PC-3 (cell line): ENCODE measurements at regions not wholly inside any gene's neighbourhood (a gene's known extent, or its start where the extent isn't known, plus 50 kb on each side); places are given as distances from the start of the nearest gene placed in this dataset.

Experiments
- ATAC-seq: fragments of 200-7000 bp; cut with Tn5 transposase; 2 replicates; pipeline ENCODE4 v1.9.1; 2020; ENCODE audit warnings: mild to moderate bottlenecking, moderate library complexity
- BruUV-seq: library from RNA; stranded (reverse); fragments of 400-500 nt; replicated peaks from 2 replicates; lab custom pipeline; 2021; lab: Mats Ljungman, UMichigan
- CTCF ChIA-PET: fragments of 300-600 bp; sonication (Branson Sonifier 250); formaldehyde crosslinking; loops from one replicate; lab custom pipeline; 2022; ENCODE audit warnings: antibody characterized with exemption; lab: Charles Lee
- POLR2A ChIA-PET: fragments of 300-600 bp; sonication (Branson Sonifier 250); formaldehyde crosslinking; loops from one replicate; lab custom pipeline; 2022; ENCODE audit warnings: antibody characterized with exemption; ENCODE audit not compliant: unreplicated experiment; lab: Charles Lee
- DNase-seq: peaks from one replicate; pipeline ENCODE4 v3.0.0-alpha.2; 2015
- H2AFZ ChIP-seq: fragments of 300-600 bp; sonication (generic); 2 replicates; pipeline ENCODE4 v1.6.0; 2016; ENCODE audit warnings: antibody characterized with exemption, low read length
- H3F3A ChIP-seq: fragments of 300-600 bp; sonication (generic); one replicate; pipeline ENCODE4 v1.6.0; 2017; ENCODE audit warnings: antibody characterized with exemption, low read length, control low read depth, mild to moderate bottlenecking; ENCODE audit not compliant: unreplicated experiment
- H3K27ac ChIP-seq: fragments of 300-600 bp; sonication (generic); 2 replicates; pipeline ENCODE4 v1.5.1; 2016; ENCODE audit warnings: mild to moderate bottlenecking, low read length
- H3K27me3 ChIP-seq: fragments of 300-600 bp; sonication (generic); 2 replicates; pipeline ENCODE4 v1.6.1; 2016; ENCODE audit warnings: low read length, mixed read lengths
- H3K36me3 ChIP-seq: fragments of 300-600 bp; sonication (generic); 2 replicates; pipeline ENCODE4 v1.6.1; 2016; ENCODE audit warnings: low read depth, mixed run types, low read length, mixed read lengths
- H3K4me1 ChIP-seq: fragments of 300-600 bp; sonication (generic); 2 replicates; pipeline ENCODE4 v1.5.1; 2016; ENCODE audit warnings: low read length; ENCODE audit not compliant: insufficient read depth
- H3K4me2 ChIP-seq: fragments of 300-600 bp; sonication (generic); 2 replicates; pipeline ENCODE4 v1.6.0; 2016; ENCODE audit warnings: low read length
- H3K4me3 ChIP-seq: fragments of 300-600 bp; sonication (generic); 2 replicates; pipeline ENCODE4 v1.5.1; 2016; ENCODE audit warnings: mild to moderate bottlenecking, low read length, mixed read lengths
- H3K79me2 ChIP-seq: fragments of 300-600 bp; sonication (generic); 2 replicates; pipeline ENCODE4 v1.6.1; 2017; ENCODE audit warnings: low read length, mixed read lengths
- H3K9ac ChIP-seq: fragments of 300-600 bp; sonication (generic); 2 replicates; pipeline ENCODE4 v1.6.0; 2016; ENCODE audit warnings: mild to moderate bottlenecking, low read length
- H3K9me2 ChIP-seq: fragments of 300-600 bp; sonication (generic); replicated peaks from 2 replicates; pipeline ENCODE4 v1.6.1; 2016; ENCODE audit warnings: mixed run types, low read length, mixed read lengths
- H3K9me3 ChIP-seq: fragments of 300-600 bp; sonication (generic); 2 replicates; pipeline ENCODE4 v1.6.1; 2016; ENCODE audit warnings: low read length, mixed read lengths
- H4K20me1 ChIP-seq: fragments of 300-600 bp; sonication (generic); 2 replicates; pipeline ENCODE4 v1.6.1; 2016; ENCODE audit warnings: low read length, mixed read lengths
- EZH2 ChIP-seq: fragments of 300-600 bp; sonication (generic); IDR thresholded peaks from one replicate; pipeline ENCODE4 v1.6.1; 2017; ENCODE audit warnings: antibody characterized with exemption, mild to moderate bottlenecking, low read length; ENCODE audit not compliant: unreplicated experiment
- EZH2phosphoT487 ChIP-seq: fragments of 300-600 bp; sonication (generic); IDR thresholded peaks from 2 replicates; pipeline ENCODE4 v1.6.1; 2018; ENCODE audit warnings: mild to moderate bottlenecking, antibody characterized with exemption, low read length, borderline replicate concordance
- intact Hi-C: fragments of 100-400 bp; cut with micrococcal nuclease; formaldehyde crosslinking; loops from 2 replicates; pipeline ENCODE4 v1.9.0; 2023
- TF ChIP-seq, protein P1 (sequence below): fragments of 300-600 bp; sonication (generic); conservative IDR thresholded peaks from 2 replicates; pipeline ENCODE4 v1.5.1; 2017; ENCODE audit warnings: antibody characterized with exemption, low read depth, mild to moderate bottlenecking, low read length

DNA sequence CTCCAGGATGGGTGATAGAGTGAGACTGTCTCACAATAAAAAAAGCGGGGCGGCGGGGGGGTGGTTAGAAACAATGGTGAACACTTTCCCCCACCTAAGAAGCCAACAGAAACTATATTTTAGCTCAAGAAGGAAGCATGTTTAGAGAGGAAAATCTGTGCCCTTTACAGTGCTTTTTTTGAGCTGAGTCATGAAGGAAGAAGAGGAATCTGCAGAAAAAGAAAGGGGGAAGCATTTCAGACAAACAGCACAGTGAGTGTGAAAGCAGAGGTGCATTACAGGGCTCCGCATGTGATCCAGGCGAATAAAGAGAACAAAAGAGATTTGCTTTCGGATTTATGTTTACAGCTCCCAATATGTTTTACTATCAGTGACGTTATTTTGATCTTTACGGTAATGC lies 1504.6 kb upstream of the WWC1 start:
- H3K9me2 ChIP-seq, result no peaks in the 10 kb centered on the region
- no peaks in the 10 kb centered on the region for H3K36me3 ChIP-seq
- ChIA-PET POLR2A (no interaction called here), CTCF (no interaction called here)
- no peaks in the 10 kb centered on the region for H3K27me3 ChIP-seq
- DNase-seq, result no peak
- no peak overlapping the region for H3K9ac ChIP-seq
- no peaks in the 10 kb centered on the region for H3F3A ChIP-seq
- intact Hi-C loops, result no loop called here
- no peaks in the 10 kb centered on the region for H3K4me1 ChIP-seq
- no peaks in the 10 kb centered on the region for H4K20me1 ChIP-seq
- H3K4me2 ChIP-seq, result no peak overlapping the region
- H2AFZ ChIP-seq, result no peak overlapping the region
- no peak overlapping the region for H3K4me3 ChIP-seq
- H3K9me3 ChIP-seq, result peaks cover 2% of the 10 kb centered on the region; the same call in 1 of the 2 replicates
- BruUV-seq, result no TSS peak
- TF ChIP-seq EZH2 (no peak), EZH2phosphoT487 (no peak)
- TF ChIP-seq, protein P1, sequence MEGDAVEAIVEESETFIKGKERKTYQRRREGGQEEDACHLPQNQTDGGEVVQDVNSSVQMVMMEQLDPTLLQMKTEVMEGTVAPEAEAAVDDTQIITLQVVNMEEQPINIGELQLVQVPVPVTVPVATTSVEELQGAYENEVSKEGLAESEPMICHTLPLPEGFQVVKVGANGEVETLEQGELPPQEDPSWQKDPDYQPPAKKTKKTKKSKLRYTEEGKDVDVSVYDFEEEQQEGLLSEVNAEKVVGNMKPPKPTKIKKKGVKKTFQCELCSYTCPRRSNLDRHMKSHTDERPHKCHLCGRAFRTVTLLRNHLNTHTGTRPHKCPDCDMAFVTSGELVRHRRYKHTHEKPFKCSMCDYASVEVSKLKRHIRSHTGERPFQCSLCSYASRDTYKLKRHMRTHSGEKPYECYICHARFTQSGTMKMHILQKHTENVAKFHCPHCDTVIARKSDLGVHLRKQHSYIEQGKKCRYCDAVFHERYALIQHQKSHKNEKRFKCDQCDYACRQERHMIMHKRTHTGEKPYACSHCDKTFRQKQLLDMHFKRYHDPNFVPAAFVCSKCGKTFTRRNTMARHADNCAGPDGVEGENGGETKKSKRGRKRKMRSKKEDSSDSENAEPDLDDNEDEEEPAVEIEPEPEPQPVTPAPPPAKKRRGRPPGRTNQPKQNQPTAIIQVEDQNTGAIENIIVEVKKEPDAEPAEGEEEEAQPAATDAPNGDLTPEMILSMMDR, result no peak
- H3K79me2 ChIP-seq, result no peaks in the 10 kb centered on the region
- no peak overlapping the region for H3K27ac ChIP-seq
- no peak for ATAC-seq

DNA sequence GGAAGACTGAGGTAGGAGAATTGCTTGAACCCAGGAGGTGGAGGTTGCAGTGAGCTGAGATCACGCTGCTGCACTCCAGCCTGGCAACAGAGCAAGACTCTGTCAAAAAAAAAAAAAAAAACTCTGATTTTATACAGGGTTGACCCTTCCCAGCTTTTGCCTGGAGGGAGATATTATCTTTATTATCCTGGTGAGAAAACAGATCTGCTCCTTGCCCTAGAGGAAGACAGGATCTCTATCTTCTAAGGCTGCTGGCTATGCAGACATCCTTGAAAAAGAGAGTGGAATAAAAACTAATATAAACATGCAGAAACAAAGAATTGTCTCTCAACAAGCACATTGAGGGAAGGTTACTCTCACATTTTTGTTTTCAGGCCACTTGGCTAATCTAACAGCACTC lies 1503.4 kb upstream of the WWC1 start:
- H3K9me2 ChIP-seq, result no peaks in the 10 kb centered on the region
- no TSS peak for BruUV-seq
- CTCF ChIA-PET, result no interaction called here

DNA sequence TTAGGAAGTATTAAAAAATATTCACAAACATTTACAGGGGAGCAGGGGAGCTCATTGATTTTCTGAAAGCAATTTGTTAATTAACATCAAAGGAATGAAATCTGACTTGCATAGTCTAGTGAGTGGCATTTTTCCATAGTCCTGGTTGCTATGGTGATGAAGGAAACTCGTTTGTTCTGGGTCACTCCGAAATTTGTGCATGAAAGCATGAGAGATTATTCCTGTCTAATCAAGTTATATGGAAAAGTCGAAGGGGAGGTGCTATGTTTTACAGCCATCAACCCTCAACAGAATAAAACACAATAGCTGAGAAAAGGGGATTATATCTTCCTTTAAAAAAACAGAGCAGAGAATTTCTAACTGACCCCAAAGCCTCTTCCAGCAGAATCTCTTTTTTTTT lies 1495.7 kb upstream of the WWC1 start:
- intact Hi-C loops, result no loop called here
- no peaks in the 10 kb centered on the region for H3K79me2 ChIP-seq
- DNase-seq, result no peak
- H3K9ac ChIP-seq, result no peak overlapping the region
- no peak overlapping the region for H3K4me2 ChIP-seq
- TF ChIP-seq EZH2phosphoT487 (no peak), EZH2 (no peak)
- TF ChIP-seq, protein P1, result no peak
- H4K20me1 ChIP-seq, result no peaks in the 10 kb centered on the region
- no peak overlapping the region for H3K4me3 ChIP-seq
- no peak for ATAC-seq
- H3K27ac ChIP-seq, result no peak overlapping the region
- no peaks in the 10 kb centered on the region for H3K27me3 ChIP-seq
- no peaks in the 10 kb centered on the region for H3K9me2 ChIP-seq
- ChIA-PET CTCF (no interaction called here), POLR2A (no interaction called here)
- no peaks in the 10 kb centered on the region for H3F3A ChIP-seq
- H3K9me3 ChIP-seq, result no peaks in the 10 kb centered on the region
- BruUV-seq, result no TSS peak
- no peak overlapping the region for H2AFZ ChIP-seq
- H3K36me3 ChIP-seq, result no peaks in the 10 kb centered on the region
- no peaks in the 10 kb centered on the region for H3K4me1 ChIP-seq

More for the DNA sequence above, 1503.4 kb upstream of the WWC1 start:
- H3K4me1 ChIP-seq, result no peaks in the 10 kb centered on the region
- no peaks in the 10 kb centered on the region for H4K20me1 ChIP-seq
- no peak overlapping the region for H3K4me2 ChIP-seq
- no peak overlapping the region for H3K27ac ChIP-seq
- no peak for TF ChIP-seq EZH2
- TF ChIP-seq, protein P1, result no peak
- no peak for TF ChIP-seq EZH2phosphoT487
- no peak overlapping the region for H3K9ac ChIP-seq
- no peak overlapping the region for H3K4me3 ChIP-seq
- intact Hi-C loops, result no loop called here
- ATAC-seq, result no peak
- DNase-seq, result no peak
- no peaks in the 10 kb centered on the region for H3K9me3 ChIP-seq
- POLR2A ChIA-PET, result no interaction called here
- no peak overlapping the region for H2AFZ ChIP-seq
- no peaks in the 10 kb centered on the region for H3K36me3 ChIP-seq
- no peaks in the 10 kb centered on the region for H3F3A ChIP-seq
- no peaks in the 10 kb centered on the region for H3K27me3 ChIP-seq
- H3K79me2 ChIP-seq, result no peaks in the 10 kb centered on the region
